Esophagus squamous epithelium (tissue), 5 donors: ENCODE measurements at regions not wholly inside any gene's neighbourhood (a gene's known extent, or its start where the extent isn't known, plus 50 kb on each side); places are given as distances from the start of the nearest gene placed in this dataset.

Source experiments
- DNase-seq: peaks from one replicate; lab custom pipeline; 2025; lab: John Stamatoyannopoulos, UW
- H3K27ac ChIP-seq, 4 donors: fragments of 200-600 bp; sonication (generic); one replicate each; pipeline ENCODE4 v1.5.1; 2016 to 2019; ENCODE audit warnings: mild to moderate bottlenecking in 1 of 4
- H3K27me3 ChIP-seq, 4 donors: fragments of 200-600 bp; sonication (generic); 1 replicate in 3 of 4; 2 replicates in 1 of 4; pipeline versions ENCODE4 v1.5.1 to v1.6.0; 2017 to 2021; ENCODE audit warnings: antibody characterized with exemption in 1 of 4
- H3K36me3 ChIP-seq, 3 donors: fragments of 200-600 bp; sonication (generic); one replicate each; pipeline ENCODE4 v1.5.1; 2016 to 2019
- H3K4me1 ChIP-seq, 3 donors: fragments of 200-600 bp; sonication (generic); one replicate each; pipeline ENCODE4 v1.5.1; 2017 to 2019
- H3K4me3 ChIP-seq, 4 donors: fragments of 200-600 bp; sonication (generic); 1 replicate in 3 of 4; 2 replicates in 1 of 4; pipeline ENCODE4 v1.5.1; 2016 to 2019; ENCODE audit warnings: mild to moderate bottlenecking in 2 of 4, moderate library complexity in 1 of 4
- H3K9me3 ChIP-seq, 3 donors: fragments of 200-600 bp; sonication (generic); one replicate each; pipeline ENCODE4 v1.5.1; 2016 to 2019
- POLR2A ChIP-seq, 4 donors: fragments of 450-650 bp; IDR thresholded peaks; one replicate each; pipeline ENCODE4 v1.6.1; 2017; ENCODE audit warnings: antibody characterized with exemption in 4 of 4, mild to moderate bottlenecking in 4 of 4, moderate library complexity in 3 of 4
- WGBS, 2 donors: methylation state at CpG; one replicate each; pipeline ENCODE4 v1.1.5; 2018; 5-methylcytosine and 5-hydroxymethylcytosine counted together
- intact Hi-C: fragments of 100-400 bp; cut with DNase I; formaldehyde crosslinking; loops from one replicate; pipeline ENCODE4 v1.15.0; 2022
- TF ChIP-seq, protein P1 (sequence below), 6 experiments: fragments of 450-650 bp in 4 of 6; fragments of 200-600 bp in 2 of 6; sonication (generic) in 2 of 6; IDR thresholded peaks; one replicate each; pipeline ENCODE4 v1.5.1; 2016 to 2019; ENCODE audit warnings: antibody characterized with exemption in 6 of 6, mild to moderate bottlenecking in 4 of 6, moderate library complexity in 4 of 6
- donor health status: DM: yes; HTN: yes; CAD: no.

- DNase-seq, result no peak
- H3K4me3 ChIP-seq, result no peak overlapping the region
- no peaks in the 10 kb centered on the region for H3K9me3 ChIP-seq
- intact Hi-C loops, result no loop called here
- peaks cover 0 to 4% (median 3%) of the 10 kb centered on the region in 3 donors for H3K4me1 ChIP-seq
- TF ChIP-seq, protein P1, sequence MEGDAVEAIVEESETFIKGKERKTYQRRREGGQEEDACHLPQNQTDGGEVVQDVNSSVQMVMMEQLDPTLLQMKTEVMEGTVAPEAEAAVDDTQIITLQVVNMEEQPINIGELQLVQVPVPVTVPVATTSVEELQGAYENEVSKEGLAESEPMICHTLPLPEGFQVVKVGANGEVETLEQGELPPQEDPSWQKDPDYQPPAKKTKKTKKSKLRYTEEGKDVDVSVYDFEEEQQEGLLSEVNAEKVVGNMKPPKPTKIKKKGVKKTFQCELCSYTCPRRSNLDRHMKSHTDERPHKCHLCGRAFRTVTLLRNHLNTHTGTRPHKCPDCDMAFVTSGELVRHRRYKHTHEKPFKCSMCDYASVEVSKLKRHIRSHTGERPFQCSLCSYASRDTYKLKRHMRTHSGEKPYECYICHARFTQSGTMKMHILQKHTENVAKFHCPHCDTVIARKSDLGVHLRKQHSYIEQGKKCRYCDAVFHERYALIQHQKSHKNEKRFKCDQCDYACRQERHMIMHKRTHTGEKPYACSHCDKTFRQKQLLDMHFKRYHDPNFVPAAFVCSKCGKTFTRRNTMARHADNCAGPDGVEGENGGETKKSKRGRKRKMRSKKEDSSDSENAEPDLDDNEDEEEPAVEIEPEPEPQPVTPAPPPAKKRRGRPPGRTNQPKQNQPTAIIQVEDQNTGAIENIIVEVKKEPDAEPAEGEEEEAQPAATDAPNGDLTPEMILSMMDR (IDR thresholded peaks at IDR 0.05), result peak in 5 of 6 experiments; percentile 30 to 56 (median 53)
- no peak for TF ChIP-seq POLR2A (IDR thresholded peaks at IDR 0.05)
- no peaks in the 10 kb centered on the region for H3K36me3 ChIP-seq
- WGBS, 2 donors, result 52 to 59% methylated on average over 9 of the region's 9 CpGs
- peaks cover 0 to 3% (median 0%) of the 10 kb centered on the region in 4 donors for H3K27me3 ChIP-seq
- H3K27ac ChIP-seq, result no peak overlapping the region
Observed at GRCh38 chr9:90099262-90099963, 494.6 kb downstream of the GADD45G start.

GRCh38 chr9:90100014-90100413 lies 495.2 kb downstream of the GADD45G start:
- Histone ChIP-seq H3K4me1 (peaks cover 0 to 4% (median 3%) of the 10 kb centered on the region in 3 donors), H3K27me3 (peaks cover 0 to 5% (median 0%) of the 10 kb centered on the region in 4 donors), H3K4me3 (no peak overlapping the region), H3K9me3 (no peaks in the 10 kb centered on the region), H3K36me3 (no peaks in the 10 kb centered on the region), H3K27ac (no peak overlapping the region)
- no peak for TF ChIP-seq POLR2A (IDR thresholded peaks at IDR 0.05)
- TF ChIP-seq, protein P1 (IDR thresholded peaks at IDR 0.05), result no peak
- 55 to 66% methylated on average over 3 of the region's 3 CpGs for WGBS, 2 donors
- DNase-seq, result no peak
- intact Hi-C loops, result no loop called here

DNA sequence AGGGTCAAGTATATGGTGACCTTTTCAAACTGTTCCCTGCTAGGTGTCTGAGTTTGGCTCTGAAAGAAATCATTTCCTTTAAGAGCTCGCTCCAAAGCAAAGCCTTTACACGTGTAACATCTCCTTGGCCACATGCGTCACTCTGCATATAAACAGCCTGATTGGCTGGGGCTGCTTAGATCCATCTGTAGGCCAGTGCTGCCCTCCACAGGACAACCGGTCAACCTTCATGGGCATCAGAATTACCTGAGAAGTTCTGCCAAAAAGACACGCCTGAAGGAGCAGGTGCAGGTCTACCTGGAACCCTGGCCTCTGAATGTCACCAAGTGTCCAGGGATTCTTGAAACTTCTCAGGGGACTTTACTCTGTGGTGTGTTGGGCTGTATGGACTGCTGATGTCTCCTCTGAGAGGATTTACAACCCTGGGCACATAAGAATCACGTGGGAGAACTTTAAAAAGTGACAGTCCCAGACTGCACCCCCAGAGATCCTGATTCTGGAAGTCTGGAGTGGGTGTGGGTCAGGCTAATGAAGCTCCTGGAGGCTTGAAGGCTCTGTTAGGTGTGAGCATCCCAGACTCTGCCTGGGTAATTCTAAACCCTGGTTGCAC lies 497.6 kb downstream of the GADD45G start:
- 6 to 17% methylated on average over 2 to 6 of the region's 6 CpGs for WGBS, 2 donors
- Histone ChIP-seq H3K9me3 (no peaks in the 10 kb centered on the region), H3K36me3 (no peaks in the 10 kb centered on the region), H3K4me1 (peaks cover 0 to 14% (median 12%) of the 10 kb centered on the region in 3 donors), H3K27ac (no peak overlapping the region), H3K27me3 (peaks cover 0 to 6% (median 0%) of the 10 kb centered on the region in 4 donors), H3K4me3 (no peak overlapping the region)
- DNase-seq, result peak; percentile 17
- intact Hi-C loops, result no loop called here
- TF ChIP-seq POLR2A (IDR thresholded peaks at IDR 0.05), result no peak
- TF ChIP-seq, protein P1 (IDR thresholded peaks at IDR 0.05), result peak; percentile 70 to 93 (median 86)

GRCh38 chr9:90103771-90104170 lies 499.0 kb downstream of the GADD45G start:
- Histone ChIP-seq H3K27ac (no peak overlapping the region), H3K27me3 (peaks cover 0 to 4% (median 0%) of the 10 kb centered on the region in 4 donors), H3K36me3 (no peaks in the 10 kb centered on the region), H3K4me1 (peaks cover 10 to 27% (median 23%) of the 10 kb centered on the region in 3 donors), H3K9me3 (no peaks in the 10 kb centered on the region), H3K4me3 (no peak overlapping the region)
- DNase-seq, result no peak
- no peak for TF ChIP-seq POLR2A (IDR thresholded peaks at IDR 0.05)
- TF ChIP-seq, protein P1 (IDR thresholded peaks at IDR 0.05), result no peak
- intact Hi-C loops, result loop anchor here (2.0 kb wide), 1 partner anchor 501 kb away; no protein-coding TSS in a partner anchor

DNA sequence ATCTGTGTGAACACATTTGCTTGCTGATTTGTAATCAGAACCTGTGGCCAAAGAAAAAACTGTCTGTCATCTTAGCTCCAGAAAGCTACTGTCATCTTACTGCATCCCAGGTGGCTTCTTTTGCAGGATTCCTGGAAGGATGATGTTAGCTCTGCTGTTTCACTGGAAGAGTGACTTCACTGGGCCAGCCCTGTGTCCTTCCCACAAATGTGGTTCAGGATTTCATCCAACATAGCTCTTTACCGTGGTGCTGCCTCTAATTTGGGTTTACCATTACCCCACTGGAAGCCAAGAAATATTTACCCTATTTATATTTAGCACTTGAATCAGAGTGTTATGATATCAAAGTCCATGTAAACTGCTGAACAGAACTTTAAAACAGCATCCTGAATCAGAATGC lies 501.0 kb downstream of the GADD45G start:
- no peaks in the 10 kb centered on the region for H3K9me3 ChIP-seq
- intact Hi-C loops, result loop anchor here (2.0 kb wide), 1 partner anchor 503 kb away; no protein-coding TSS in a partner anchor
- peaks cover 10 to 27% (median 23%) of the 10 kb centered on the region in 3 donors for H3K4me1 ChIP-seq
- H3K27ac ChIP-seq, result no peak overlapping the region
- no peak for TF ChIP-seq POLR2A (IDR thresholded peaks at IDR 0.05)
- TF ChIP-seq, protein P1 (IDR thresholded peaks at IDR 0.05), result no peak
- peaks cover 0 to 4% (median 0%) of the 10 kb centered on the region in 4 donors for H3K27me3 ChIP-seq
- H3K36me3 ChIP-seq, result no peaks in the 10 kb centered on the region
- WGBS, 2 donors, result 38 to 53% methylated on average over 1 of the region's 1 CpG
- no peak overlapping the region for H3K4me3 ChIP-seq
- DNase-seq, result no peak
